A673 (cell line): ENCODE measurements at regions not wholly inside any gene's neighbourhood (a gene's known extent, or its start where the extent isn't known, plus 50 kb on each side); places are given as distances from the start of the nearest gene placed in this dataset.

Experiments
- BruUV-seq: library from RNA; stranded (reverse); fragments of 400-500 nt; replicated peaks from 2 replicates; lab custom pipeline; 2021; lab: Mats Ljungman, UMichigan
- CTCF ChIA-PET: fragments of 300-600 bp; sonication (Branson Sonifier 250); formaldehyde crosslinking; loops from one replicate; lab custom pipeline; 2022; ENCODE audit warnings: antibody characterized with exemption; lab: Charles Lee
- POLR2A ChIA-PET: fragments of 300-600 bp; sonication (Branson Sonifier 250); formaldehyde crosslinking; loops from one replicate; lab custom pipeline; 2022; ENCODE audit warnings: antibody characterized with exemption; ENCODE audit not compliant: low non-redundant PET; lab: Charles Lee
- DNase-seq: peaks from one replicate; pipeline ENCODE4 v3.0.0-alpha.2; 2015; ENCODE audit warnings: low spot score
- H3K27ac ChIP-seq: fragments of 200-600 bp; sonication (generic); 2 replicates; pipeline ENCODE4 v1.5.1; 2016; ENCODE audit warnings: mixed run types, low read depth, mild to moderate bottlenecking, mixed read lengths, antibody characterized with exemption, low read length; ENCODE audit not compliant: poor library complexity, severe bottlenecking
- H3K27me3 ChIP-seq: fragments of 200-600 bp; sonication (generic); replicated peaks from 2 replicates; pipeline ENCODE4 v1.6.1; 2017; ENCODE audit warnings: mixed run types, low read depth, mild to moderate bottlenecking, mixed read lengths, antibody characterized with exemption, low read length; ENCODE audit not compliant: insufficient read depth, poor library complexity
- H3K36me3 ChIP-seq: fragments of 200-600 bp; sonication (generic); 2 replicates; pipeline ENCODE4 v1.6.1; 2016; ENCODE audit warnings: mixed run types, mild to moderate bottlenecking, mixed read lengths, antibody characterized with exemption, low read length; ENCODE audit not compliant: insufficient read depth, poor library complexity, severe bottlenecking
- H3K4me1 ChIP-seq: fragments of 200-600 bp; sonication (generic); 2 replicates; pipeline ENCODE4 v1.6.1; 2017; ENCODE audit warnings: mixed run types, mild to moderate bottlenecking, mixed read lengths, antibody characterized with exemption, low read length; ENCODE audit not compliant: insufficient read depth, poor library complexity, severe bottlenecking
- H3K4me3 ChIP-seq: fragments of 200-600 bp; sonication (generic); 2 replicates; pipeline ENCODE4 v1.5.1; 2016; ENCODE audit warnings: low read depth, mixed run types, mild to moderate bottlenecking, mixed read lengths, low read length; ENCODE audit not compliant: poor library complexity, severe bottlenecking
- H3K9me3 ChIP-seq: fragments of 200-600 bp; sonication (generic); 2 replicates; pipeline ENCODE4 v1.6.1; 2016; ENCODE audit warnings: mixed run types, low read depth, mild to moderate bottlenecking, mixed read lengths, antibody characterized with exemption, low read length; ENCODE audit not compliant: poor library complexity, severe bottlenecking
- CTCF ChIP-seq: fragments of 300-800, 200-600 bp; sonication (generic); conservative IDR thresholded peaks from 2 replicates; pipeline ENCODE4 v1.5.1; 2017; ENCODE audit warnings: low read depth, mild to moderate bottlenecking, antibody characterized with exemption, low read length, moderate library complexity, mixed read lengths
- EZH2 ChIP-seq: fragments of 200-600 bp; sonication (generic); IDR thresholded peaks from 2 replicates; pipeline ENCODE4 v1.6.1; 2017; ENCODE audit warnings: borderline replicate concordance, low read depth, mild to moderate bottlenecking, mixed read lengths, antibody characterized with exemption, low read length; ENCODE audit not compliant: poor library complexity, severe bottlenecking
- intact Hi-C: fragments of 100-400 bp; cut with micrococcal nuclease; formaldehyde crosslinking; loops from one replicate; pipeline ENCODE4 v1.10.0; 2022; ENCODE audit not compliant: unreplicated experiment

GRCh38 chrX:2135421-2135820 is 365.4 kb downstream of the DHRSX start:
- no peaks in the 10 kb centered on the region for H3K27me3 ChIP-seq
- ChIA-PET POLR2A (no interaction called here), CTCF (no interaction called here)
- no peak overlapping the region for H3K4me3 ChIP-seq
- no TSS peak for BruUV-seq
- H3K4me1 ChIP-seq: no peaks in the 10 kb centered on the region
- no peak for DNase-seq
- intact Hi-C loops: no loop called here
- TF ChIP-seq EZH2 (no peak), CTCF (no peak)
- H3K9me3 ChIP-seq: no peaks in the 10 kb centered on the region
- no peak overlapping the region for H3K27ac ChIP-seq
- no peaks in the 10 kb centered on the region for H3K36me3 ChIP-seq

GRCh38 chrX:2134782-2135181 is 366.0 kb downstream of the DHRSX start:
- no peaks in the 10 kb centered on the region for H3K27me3 ChIP-seq
- no peaks in the 10 kb centered on the region for H3K36me3 ChIP-seq
- BruUV-seq: no TSS peak
- ChIA-PET CTCF (no interaction called here), POLR2A (no interaction called here)
- no peak for DNase-seq
- H3K27ac ChIP-seq: no peak overlapping the region
- H3K9me3 ChIP-seq: no peaks in the 10 kb centered on the region
- TF ChIP-seq EZH2 (no peak), CTCF (no peak)
- intact Hi-C loops: no loop called here
- no peaks in the 10 kb centered on the region for H3K4me1 ChIP-seq
- H3K4me3 ChIP-seq: no peak overlapping the region
